ENCODE measurements at regions not wholly inside any gene's neighbourhood (a gene's known extent, or its start where the extent isn't known, plus 50 kb on each side); places are given as distances from the start of the nearest gene placed in this dataset.

- TF ChIP-seq CTCF (IDR thresholded peaks at IDR 0.05; ENCODE audit: insufficient read depth, low read depth, low read length) (no peak), EZH2 (IDR thresholded peaks at IDR 0.05; ENCODE audit: insufficient read depth, low read length) (no peak)
Measured at GRCh38 chr6:137361701-137362100, 132.5 kb downstream of the OLIG3 start.
